Lower leg skin (tissue), 4 donors: ENCODE measurements at regions not wholly inside any gene's neighbourhood (a gene's known extent, or its start where the extent isn't known, plus 50 kb on each side); places are given as distances from the start of the nearest gene placed in this dataset.
"Not testable (repeated sequence)": the region's sequence is repeated elsewhere in the genome, so short reads cannot be mapped to it uniquely, and the experiment has no call there.

Experiments used
- DNase-seq, 2 donors: peaks; one replicate each; pipeline ENCODE4 v3.0.0-alpha.2; 2019; ENCODE audit warnings: low spot score in 2 of 2
- H3K4me3 ChIP-seq: fragments of 200-600 bp; sonication (generic); 2 replicates; pipeline ENCODE4 v1.5.1; 2017; ENCODE audit warnings: mild to moderate bottlenecking, low read depth; ENCODE audit not compliant: poor library complexity, severe bottlenecking
- POLR2A ChIP-seq, 2 donors: fragments of 450-650 bp; IDR thresholded peaks; one replicate each; pipeline ENCODE4 v1.6.1; 2016 to 2017; ENCODE audit warnings: antibody characterized with exemption in 2 of 2, mild to moderate bottlenecking in 1 of 2, moderate library complexity in 1 of 2
- WGBS, 2 donors: methylation state at CpG; one replicate each; pipeline ENCODE4 v1.1.5; 2018; 5-methylcytosine and 5-hydroxymethylcytosine counted together
- intact Hi-C: fragments of 100-400 bp; cut with DNase I; formaldehyde crosslinking; loops from one replicate; pipeline ENCODE4 v1.15.0; 2023; ENCODE audit warnings: low total_unique reads
- TF ChIP-seq, protein P1 (sequence below), 3 donors: fragments of 450-650 bp; IDR thresholded peaks; one replicate each; pipeline ENCODE4 v1.5.1; 2016; ENCODE audit warnings: antibody characterized with exemption in 3 of 3, mild to moderate bottlenecking in 3 of 3, moderate library complexity in 2 of 3

DNA sequence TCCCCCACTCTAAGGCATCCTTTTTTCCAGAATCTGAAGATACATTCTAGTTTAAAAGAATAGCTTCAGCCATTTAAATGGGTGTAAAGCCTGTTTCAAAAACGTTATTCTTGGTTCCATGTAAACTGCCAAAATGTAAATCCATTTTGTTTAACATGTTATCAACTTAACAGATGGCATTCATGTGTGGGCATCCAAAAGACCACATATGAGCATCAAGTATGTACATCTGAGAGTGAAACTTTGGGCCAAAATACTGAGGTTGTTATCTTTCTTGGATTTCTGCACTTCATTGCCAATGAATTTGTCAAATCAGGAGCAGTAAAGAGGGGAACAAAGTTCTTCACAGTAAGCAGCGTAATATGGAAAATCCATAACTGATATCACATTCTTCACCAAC, 395.4 kb downstream of the ZNF804A start:
- no peak for DNase-seq
- intact Hi-C loops: no loop called here
- no peak for TF ChIP-seq POLR2A (IDR thresholded peaks at IDR 0.05)
- TF ChIP-seq, protein P1, sequence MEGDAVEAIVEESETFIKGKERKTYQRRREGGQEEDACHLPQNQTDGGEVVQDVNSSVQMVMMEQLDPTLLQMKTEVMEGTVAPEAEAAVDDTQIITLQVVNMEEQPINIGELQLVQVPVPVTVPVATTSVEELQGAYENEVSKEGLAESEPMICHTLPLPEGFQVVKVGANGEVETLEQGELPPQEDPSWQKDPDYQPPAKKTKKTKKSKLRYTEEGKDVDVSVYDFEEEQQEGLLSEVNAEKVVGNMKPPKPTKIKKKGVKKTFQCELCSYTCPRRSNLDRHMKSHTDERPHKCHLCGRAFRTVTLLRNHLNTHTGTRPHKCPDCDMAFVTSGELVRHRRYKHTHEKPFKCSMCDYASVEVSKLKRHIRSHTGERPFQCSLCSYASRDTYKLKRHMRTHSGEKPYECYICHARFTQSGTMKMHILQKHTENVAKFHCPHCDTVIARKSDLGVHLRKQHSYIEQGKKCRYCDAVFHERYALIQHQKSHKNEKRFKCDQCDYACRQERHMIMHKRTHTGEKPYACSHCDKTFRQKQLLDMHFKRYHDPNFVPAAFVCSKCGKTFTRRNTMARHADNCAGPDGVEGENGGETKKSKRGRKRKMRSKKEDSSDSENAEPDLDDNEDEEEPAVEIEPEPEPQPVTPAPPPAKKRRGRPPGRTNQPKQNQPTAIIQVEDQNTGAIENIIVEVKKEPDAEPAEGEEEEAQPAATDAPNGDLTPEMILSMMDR (IDR thresholded peaks at IDR 0.05): no peak
- H3K4me3 ChIP-seq: no peak overlapping the region
- 53 to 62% methylated on average over 2 of the region's 2 CpGs for WGBS, 2 donors

DNA sequence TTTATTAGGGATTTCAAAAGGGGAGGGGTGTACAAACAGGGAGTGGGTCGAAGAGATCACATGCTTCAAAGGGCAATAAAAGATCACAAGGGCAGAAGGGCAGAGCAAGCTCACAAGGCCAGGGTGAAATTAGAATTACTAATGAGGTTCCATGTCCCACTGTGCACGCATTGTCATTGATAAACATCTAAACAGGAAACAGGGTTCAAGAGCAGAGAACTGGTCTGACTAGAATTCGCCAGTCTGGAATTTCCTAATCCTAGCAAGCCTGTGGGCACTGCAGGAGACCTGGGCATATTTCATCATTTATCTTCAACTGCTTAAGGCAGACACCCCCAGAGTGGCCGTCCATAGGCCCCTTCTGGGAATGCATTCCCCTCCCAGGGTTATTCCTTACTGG, 408.2 kb downstream of the ZNF804A start:
- DNase-seq: no peak

DNA sequence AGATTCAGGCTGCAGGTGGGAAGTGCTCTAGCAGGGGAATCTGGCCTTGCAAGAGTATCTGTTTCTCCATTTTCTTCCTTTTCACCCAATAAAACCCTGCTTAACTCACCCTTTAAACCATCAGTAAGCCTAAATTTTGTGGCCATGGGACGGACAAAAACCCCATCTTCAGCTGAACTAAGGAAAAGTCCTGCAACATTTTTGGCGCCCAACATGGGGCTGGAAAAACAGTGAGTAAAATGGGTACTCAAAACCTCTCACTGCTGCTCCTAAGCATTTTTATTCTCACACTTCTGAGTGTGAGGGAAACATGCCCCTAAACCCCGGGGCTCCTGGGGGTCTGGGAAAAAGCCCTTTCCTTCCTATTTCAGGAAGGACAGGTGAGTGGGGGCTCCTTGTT, 414.3 kb downstream of the ZNF804A start:
- no peak overlapping the region for H3K4me3 ChIP-seq
- DNase-seq: no peak

More for the DNA sequence above, 408.2 kb downstream of the ZNF804A start:
- intact Hi-C loops: no loop called here
- TF ChIP-seq, protein P1 (IDR thresholded peaks at IDR 0.05): no peak
- no peak for TF ChIP-seq POLR2A (IDR thresholded peaks at IDR 0.05)
- H3K4me3 ChIP-seq: no peak overlapping the region
- WGBS, 2 donors: 43 to 56% methylated on average over 4 of the region's 4 CpGs

GRCh38 chr2:185014076-185014475, 415.7 kb downstream of the ZNF804A start:
- no peak for TF ChIP-seq POLR2A (IDR thresholded peaks at IDR 0.05)
- TF ChIP-seq, protein P1 (IDR thresholded peaks at IDR 0.05): no peak
- DNase-seq: no peak
- intact Hi-C loops: no loop called here
- H3K4me3 ChIP-seq: no peak overlapping the region

More for the DNA sequence above, 414.3 kb downstream of the ZNF804A start:
- intact Hi-C loops: no loop called here
- TF ChIP-seq, protein P1 (IDR thresholded peaks at IDR 0.05): no peak
- TF ChIP-seq POLR2A (IDR thresholded peaks at IDR 0.05): no peak
- 98 to 100% methylated on average over 3 of the region's 3 CpGs for WGBS, 2 donors

DNA sequence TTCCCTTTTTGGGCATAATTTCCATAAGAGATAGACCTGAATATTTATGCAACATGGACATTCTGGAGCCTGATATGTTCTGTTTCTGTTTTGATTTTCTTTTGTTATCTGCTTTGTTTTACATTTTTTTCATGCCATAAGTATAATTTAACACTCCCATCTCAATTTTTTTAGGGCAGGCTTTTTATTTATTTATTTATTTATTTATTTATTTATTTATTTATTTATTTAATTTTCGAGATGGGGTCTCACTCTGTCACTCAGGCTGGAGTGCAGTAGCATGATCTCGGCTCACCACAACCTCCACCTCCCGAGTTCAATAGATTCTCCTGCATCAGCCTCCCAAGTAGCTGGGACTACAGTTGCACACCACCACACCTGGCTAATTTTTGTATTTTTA, 427.6 kb downstream of the ZNF804A start:
- DNase-seq, intact Hi-C loops, H3K4me3 ChIP-seq: not testable (repeated sequence)
- 82 to 91% methylated on average over 3 of the region's 3 CpGs for WGBS, 2 donors

DNA sequence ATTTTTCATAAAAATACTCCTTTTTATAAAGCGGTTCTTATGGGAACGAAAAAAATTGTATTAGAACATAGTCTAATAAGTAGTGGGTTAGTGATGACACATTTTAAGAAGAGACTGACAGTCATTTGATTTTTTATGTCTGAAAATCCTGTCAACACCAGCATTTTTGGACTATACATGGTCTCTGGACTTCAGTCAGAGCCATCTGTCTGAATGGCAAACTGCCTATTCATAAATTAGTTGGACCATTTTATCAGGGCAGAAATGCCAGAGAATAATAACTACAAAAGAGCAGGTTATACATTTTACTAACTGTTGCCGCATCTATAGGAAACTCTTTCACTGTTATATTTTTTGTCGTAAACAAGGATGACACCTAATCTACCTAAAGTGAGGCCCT, 437.6 kb downstream of the ZNF804A start:
- no peak for DNase-seq
- intact Hi-C loops: no loop called here
- TF ChIP-seq, protein P1 (IDR thresholded peaks at IDR 0.05): no peak
- no peak for TF ChIP-seq POLR2A (IDR thresholded peaks at IDR 0.05)
- WGBS, 2 donors: 91 to 92% methylated on average over 4 of the region's 4 CpGs
- no peak overlapping the region for H3K4me3 ChIP-seq
